B cell (primary cell): ENCODE measurements at regions not wholly inside any gene's neighbourhood (a gene's known extent, or its start where the extent isn't known, plus 50 kb on each side); places are given as distances from the start of the nearest gene placed in this dataset.

Experiments
- EZH2 ChIP-seq: IDR thresholded peaks from 2 replicates; pipeline ENCODE4 v1.6.1; 2012; ENCODE audit warnings: borderline replicate concordance, low read depth, mild to moderate bottlenecking, moderate library complexity, low read length; ENCODE audit not compliant: insufficient read depth, poor library complexity, severe bottlenecking
- TF ChIP-seq, protein P1 (sequence below): fragments of 200-600 bp; IDR thresholded peaks from one replicate; pipeline ENCODE4 v1.8.0; 2022; ENCODE audit warnings: antibody characterized with exemption, mild to moderate bottlenecking

DNA sequence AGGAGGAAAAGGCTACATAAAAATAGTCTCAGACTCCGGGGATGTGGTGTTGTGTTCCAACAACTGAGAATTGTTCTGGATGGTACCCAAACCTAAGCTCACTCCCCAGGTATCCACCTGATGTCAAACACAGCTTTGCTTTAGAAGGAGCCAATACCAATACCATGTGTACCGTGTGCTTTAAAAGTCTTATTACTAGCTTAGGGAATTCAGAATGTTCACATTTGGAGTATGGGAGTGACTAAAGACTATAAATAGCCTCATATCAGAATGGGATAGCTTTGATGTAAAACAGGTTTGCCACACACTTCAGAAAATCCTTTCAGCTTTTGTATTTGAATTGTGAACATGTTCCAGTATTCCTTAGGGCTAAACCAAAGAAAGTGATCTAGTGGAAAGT is 248.7 kb upstream of the ARHGAP42 start:
- TF ChIP-seq, protein P1, sequence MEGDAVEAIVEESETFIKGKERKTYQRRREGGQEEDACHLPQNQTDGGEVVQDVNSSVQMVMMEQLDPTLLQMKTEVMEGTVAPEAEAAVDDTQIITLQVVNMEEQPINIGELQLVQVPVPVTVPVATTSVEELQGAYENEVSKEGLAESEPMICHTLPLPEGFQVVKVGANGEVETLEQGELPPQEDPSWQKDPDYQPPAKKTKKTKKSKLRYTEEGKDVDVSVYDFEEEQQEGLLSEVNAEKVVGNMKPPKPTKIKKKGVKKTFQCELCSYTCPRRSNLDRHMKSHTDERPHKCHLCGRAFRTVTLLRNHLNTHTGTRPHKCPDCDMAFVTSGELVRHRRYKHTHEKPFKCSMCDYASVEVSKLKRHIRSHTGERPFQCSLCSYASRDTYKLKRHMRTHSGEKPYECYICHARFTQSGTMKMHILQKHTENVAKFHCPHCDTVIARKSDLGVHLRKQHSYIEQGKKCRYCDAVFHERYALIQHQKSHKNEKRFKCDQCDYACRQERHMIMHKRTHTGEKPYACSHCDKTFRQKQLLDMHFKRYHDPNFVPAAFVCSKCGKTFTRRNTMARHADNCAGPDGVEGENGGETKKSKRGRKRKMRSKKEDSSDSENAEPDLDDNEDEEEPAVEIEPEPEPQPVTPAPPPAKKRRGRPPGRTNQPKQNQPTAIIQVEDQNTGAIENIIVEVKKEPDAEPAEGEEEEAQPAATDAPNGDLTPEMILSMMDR, result no peak
- no peak for TF ChIP-seq EZH2
